ENCODE measurements at regions not wholly inside any gene's neighbourhood (a gene's known extent, or its start where the extent isn't known, plus 50 kb on each side); places are given as distances from the start of the nearest gene placed in this dataset.

- ChIA-PET POLR2A (no interaction called here), CTCF (no interaction called here)
- H3K9me2 ChIP-seq = no peaks in the 10 kb centered on the region
- H3K4me2 ChIP-seq = no peak overlapping the region
- DNase-seq = no peak
- H2AFZ ChIP-seq (ENCODE audit: low read depth) = no peak overlapping the region
- no peaks in the 10 kb centered on the region for H3K27me3 ChIP-seq (ENCODE audit: insufficient read depth)
- H3F3A ChIP-seq (replicated peaks; ENCODE audit: insufficient read depth) = peaks cover 22% of the 10 kb centered on the region
- no peak overlapping the region for H3K4me3 ChIP-seq (ENCODE audit: low read depth in 2 of 2, low read length in 1 of 2)
- H3K36me3 ChIP-seq (replicated peaks in 1 of 2; ENCODE audit: control insufficient read depth in 1 of 2, insufficient read depth in 2 of 2, low read length in 1 of 2) = peaks cover 6 to 28% of the 10 kb centered on the region in 2 experiments
- H3K4me1 ChIP-seq (ENCODE audit: control insufficient read depth in 1 of 2, insufficient read depth in 2 of 2, low read depth in 1 of 2, low read length in 1 of 2) = peaks cover 0 to under 1% of the 10 kb centered on the region in 2 experiments; a peak in 3 of 4 replicates
- peaks cover 38% of the 10 kb centered on the region for H3K79me2 ChIP-seq (ENCODE audit: insufficient read depth)
- 100% methylated on average over 1 of the region's 1 CpG for WGBS (ENCODE audit: low lambda C conversion rate)
- TF ChIP-seq USF1 (IDR thresholded peaks at IDR 0.05; ENCODE audit: borderline replicate concordance, low read depth) = no peak
- no peak for TF ChIP-seq SIN3A (IDR thresholded peaks at IDR 0.05; ENCODE audit: borderline replicate concordance, low read depth, low read length)
- no peak for TF ChIP-seq RFX5 (IDR thresholded peaks at IDR 0.05; ENCODE audit: low read length)
- TF ChIP-seq MXI1 (IDR thresholded peaks at IDR 0.05; ENCODE audit: low read depth, low read length) = no peak
- TF ChIP-seq REST (IDR thresholded peaks at IDR 0.05; ENCODE audit: low read depth, low read length) = no peak
- TF ChIP-seq USF2 (IDR thresholded peaks at IDR 0.05; ENCODE audit: borderline replicate concordance, low read depth, low read length) = no peak
- TF ChIP-seq YY1 (IDR thresholded peaks at IDR 0.05; ENCODE audit: low read depth) = no peak
- no peak for TF ChIP-seq GABPA (IDR thresholded peaks at IDR 0.05; ENCODE audit: low read depth)
- TF ChIP-seq POLR2AphosphoS5 (IDR thresholded peaks at IDR 0.05; ENCODE audit: low read depth, low read length) = no peak
- TF ChIP-seq GATA2 (CRISPR knock-in tag; IDR thresholded peaks at IDR 0.05) = no peak
- no peak overlapping the region for H3K9ac ChIP-seq
- H3K9me3 ChIP-seq = no peaks in the 10 kb centered on the region
- no peak overlapping the region for H3K27ac ChIP-seq (ENCODE audit: low read depth in 2 of 2, low read length in 1 of 2)
- H4K20me1 ChIP-seq (ENCODE audit: insufficient read depth) = no peaks in the 10 kb centered on the region; the same call in 1 of the 2 replicates
Observed at GRCh38 chr6:26164120-26164505, 76.9 kb downstream of the HFE start.

GRCh38 chr6:26165261-26165790, 78.1 kb downstream of the HFE start:
- H4K20me1 ChIP-seq (ENCODE audit: insufficient read depth) = no peaks in the 10 kb centered on the region
- peaks cover 13% of the 10 kb centered on the region for H3F3A ChIP-seq (replicated peaks; ENCODE audit: insufficient read depth)
- TF ChIP-seq FOXJ3 (CRISPR knock-in tag; IDR thresholded peaks at IDR 0.05) = no peak
- TF ChIP-seq SIN3A (IDR thresholded peaks at IDR 0.05; ENCODE audit: borderline replicate concordance, low read depth, low read length) = no peak
- no peak for TF ChIP-seq USF2 (IDR thresholded peaks at IDR 0.05; ENCODE audit: borderline replicate concordance, low read depth, low read length)
- no peak for TF ChIP-seq EZH2phosphoT487 (IDR thresholded peaks at IDR 0.05; ENCODE audit: borderline replicate concordance, low read depth)
- no peak for TF ChIP-seq POLR2AphosphoS5 (IDR thresholded peaks at IDR 0.05; ENCODE audit: low read depth, low read length)
- TF ChIP-seq SMC3 (IDR thresholded peaks at IDR 0.05; ENCODE audit: low read depth, low read length) = no peak
- TF ChIP-seq CHD2 (IDR thresholded peaks at IDR 0.05; ENCODE audit: low read length, partially characterized antibody) = no peak
- no peak for TF ChIP-seq TCF12 (IDR thresholded peaks at IDR 0.05)
- TF ChIP-seq RXRA (IDR thresholded peaks at IDR 0.05; ENCODE audit: borderline replicate concordance, low read depth) = no peak
- no peak for TF ChIP-seq IRF3 (IDR thresholded peaks at IDR 0.05; ENCODE audit: low read depth, low read length)
- TF ChIP-seq TEAD4 (IDR thresholded peaks at IDR 0.05; ENCODE audit: borderline replicate concordance, insufficient read depth) = no peak
- TF ChIP-seq GATA2 (CRISPR knock-in tag; IDR thresholded peaks at IDR 0.05) = no peak
- H3K27me3 ChIP-seq (ENCODE audit: insufficient read depth) = no peaks in the 10 kb centered on the region
- H3K4me1 ChIP-seq (ENCODE audit: control insufficient read depth in 1 of 2, insufficient read depth in 2 of 2, low read depth in 1 of 2, low read length in 1 of 2) = peaks cover 0 to 7% of the 10 kb centered on the region in 2 experiments; a peak in 3 of 4 replicates
- no peak overlapping the region for H3K9ac ChIP-seq
- no peak overlapping the region for H2AFZ ChIP-seq (ENCODE audit: low read depth)
- DNase-seq = no peak
- H3K27ac ChIP-seq (ENCODE audit: low read depth in 2 of 2, low read length in 1 of 2) = no peak overlapping the region
- no peak overlapping the region for H3K4me2 ChIP-seq
- 90% methylated on average over 6 of the region's 6 CpGs for WGBS (ENCODE audit: low lambda C conversion rate)
- H3K9me2 ChIP-seq = no peaks in the 10 kb centered on the region
- H3K9me3 ChIP-seq = no peaks in the 10 kb centered on the region
- ChIA-PET CTCF (interaction anchor here (1.0 kb wide), 1 partner anchor 430 kb away, joined by 3 read pairs; no protein-coding TSS in a partner anchor), POLR2A (interaction anchor here (1.4 kb wide), 1 partner anchor 18 kb away, joined by 3 read pairs; a partner anchor contains a TSS)
- H3K36me3 ChIP-seq (replicated peaks in 1 of 2; ENCODE audit: control insufficient read depth in 1 of 2, insufficient read depth in 2 of 2, low read length in 1 of 2) = peaks cover 6 to 28% of the 10 kb centered on the region in 2 experiments
- no peak overlapping the region for H3K4me3 ChIP-seq (ENCODE audit: low read depth in 2 of 2, low read length in 1 of 2)
- peaks cover 33% of the 10 kb centered on the region for H3K79me2 ChIP-seq (ENCODE audit: insufficient read depth)

All from SK-N-SH (cell line).